ENCODE measurements at regions not wholly inside any gene's neighbourhood (a gene's known extent, or its start where the extent isn't known, plus 50 kb on each side); places are given as distances from the start of the nearest gene placed in this dataset.

DNA sequence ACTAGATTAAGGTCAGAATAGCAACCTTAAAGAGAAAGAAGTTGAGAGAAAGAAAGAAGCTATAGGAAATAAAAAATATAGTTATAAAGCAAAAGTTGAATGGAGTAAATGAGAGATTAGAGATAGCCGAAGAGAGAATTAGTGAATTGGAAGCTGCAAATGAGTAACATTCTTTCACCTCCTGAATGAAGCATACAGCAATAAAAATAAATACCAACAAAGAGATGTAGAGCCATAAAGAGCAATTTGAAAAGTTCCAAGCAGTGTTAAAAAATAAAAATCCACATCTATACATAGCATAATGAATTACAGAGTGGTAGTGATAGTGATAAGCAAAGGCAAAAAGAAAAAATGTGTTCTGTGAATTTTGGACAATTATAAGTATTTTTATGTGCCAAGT lies 177.9 kb downstream of the VRK1 start:
- H3K4me3 ChIP-seq (ENCODE audit: control insufficient read depth, low read depth, low read length): no peak overlapping the region
- DNase-seq (ENCODE audit: low read depth): no peak
- TF ChIP-seq, protein P1, sequence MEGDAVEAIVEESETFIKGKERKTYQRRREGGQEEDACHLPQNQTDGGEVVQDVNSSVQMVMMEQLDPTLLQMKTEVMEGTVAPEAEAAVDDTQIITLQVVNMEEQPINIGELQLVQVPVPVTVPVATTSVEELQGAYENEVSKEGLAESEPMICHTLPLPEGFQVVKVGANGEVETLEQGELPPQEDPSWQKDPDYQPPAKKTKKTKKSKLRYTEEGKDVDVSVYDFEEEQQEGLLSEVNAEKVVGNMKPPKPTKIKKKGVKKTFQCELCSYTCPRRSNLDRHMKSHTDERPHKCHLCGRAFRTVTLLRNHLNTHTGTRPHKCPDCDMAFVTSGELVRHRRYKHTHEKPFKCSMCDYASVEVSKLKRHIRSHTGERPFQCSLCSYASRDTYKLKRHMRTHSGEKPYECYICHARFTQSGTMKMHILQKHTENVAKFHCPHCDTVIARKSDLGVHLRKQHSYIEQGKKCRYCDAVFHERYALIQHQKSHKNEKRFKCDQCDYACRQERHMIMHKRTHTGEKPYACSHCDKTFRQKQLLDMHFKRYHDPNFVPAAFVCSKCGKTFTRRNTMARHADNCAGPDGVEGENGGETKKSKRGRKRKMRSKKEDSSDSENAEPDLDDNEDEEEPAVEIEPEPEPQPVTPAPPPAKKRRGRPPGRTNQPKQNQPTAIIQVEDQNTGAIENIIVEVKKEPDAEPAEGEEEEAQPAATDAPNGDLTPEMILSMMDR (IDR thresholded peaks at IDR 0.05; ENCODE audit: control insufficient read depth, insufficient read depth, low read depth, low read length, missing control alignments): no peak

DNA sequence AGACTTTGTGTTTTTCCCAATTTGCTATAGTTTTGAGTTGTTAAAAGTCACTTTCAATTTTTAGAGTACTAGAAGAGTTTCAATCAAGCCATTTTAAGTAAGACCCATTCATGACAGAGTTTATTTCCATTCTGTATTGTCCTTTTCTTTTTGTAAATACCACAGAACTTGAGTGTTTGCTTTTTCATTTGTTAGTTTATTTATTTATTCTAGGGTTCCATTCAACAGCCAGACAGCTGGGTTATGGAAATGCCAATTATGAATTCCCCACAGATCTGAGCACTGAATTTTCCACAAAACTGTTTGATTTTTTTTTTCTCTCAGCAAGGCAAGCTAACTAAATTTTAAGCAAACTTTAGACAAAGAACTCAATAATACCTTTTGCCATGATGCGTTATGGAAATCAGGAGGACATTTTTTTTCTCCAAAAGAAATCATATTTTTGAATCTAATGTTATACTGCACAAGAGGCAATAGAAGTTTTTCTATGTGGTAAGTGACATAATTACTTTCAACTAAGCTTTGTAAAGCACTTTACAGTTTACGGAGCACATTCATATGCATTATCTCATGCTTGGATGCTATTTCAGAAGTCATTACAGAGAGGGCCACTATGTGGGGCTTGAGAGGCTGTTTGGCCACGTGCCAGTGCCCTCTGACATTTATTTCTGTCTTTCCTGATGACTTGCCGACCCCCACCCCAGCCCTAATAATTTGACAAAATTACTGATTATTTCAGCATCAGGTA lies 181.5 kb downstream of the VRK1 start:
- TF ChIP-seq, protein P1 (IDR thresholded peaks at IDR 0.05; ENCODE audit: control insufficient read depth, insufficient read depth, low read depth, low read length, missing control alignments): no peak
- DNase-seq (ENCODE audit: low read depth): no peak
- H3K4me3 ChIP-seq (ENCODE audit: control insufficient read depth, low read depth, low read length): no peak overlapping the region

DNA sequence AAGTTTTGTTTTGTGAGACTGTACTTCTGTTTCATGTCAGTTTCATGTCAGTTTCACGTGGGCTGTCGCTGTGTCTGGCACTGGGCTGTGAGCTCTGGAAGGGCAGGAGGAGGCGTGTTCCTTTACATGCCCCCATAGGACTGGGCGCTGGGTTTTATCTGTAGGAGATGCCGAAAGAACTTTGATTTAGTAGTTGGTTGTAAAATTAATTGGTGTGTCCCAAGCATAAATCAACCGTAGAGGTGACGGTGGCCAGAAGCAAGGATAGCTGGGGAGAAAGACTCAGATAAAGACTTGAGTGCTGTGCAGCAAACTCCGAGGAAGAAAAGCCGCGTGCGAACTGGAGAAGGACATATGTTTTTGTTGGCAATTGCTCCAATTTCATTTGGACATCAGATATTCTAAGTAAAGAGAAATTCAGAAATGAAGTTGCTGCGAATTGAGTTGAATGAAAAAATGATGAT lies 182.5 kb downstream of the VRK1 start:
- no peak for DNase-seq (ENCODE audit: low read depth)
- H3K4me3 ChIP-seq (ENCODE audit: control insufficient read depth, low read depth, low read length): no peak overlapping the region
- TF ChIP-seq, protein P1 (IDR thresholded peaks at IDR 0.05; ENCODE audit: control insufficient read depth, insufficient read depth, low read depth, low read length, missing control alignments): no peak

DNA sequence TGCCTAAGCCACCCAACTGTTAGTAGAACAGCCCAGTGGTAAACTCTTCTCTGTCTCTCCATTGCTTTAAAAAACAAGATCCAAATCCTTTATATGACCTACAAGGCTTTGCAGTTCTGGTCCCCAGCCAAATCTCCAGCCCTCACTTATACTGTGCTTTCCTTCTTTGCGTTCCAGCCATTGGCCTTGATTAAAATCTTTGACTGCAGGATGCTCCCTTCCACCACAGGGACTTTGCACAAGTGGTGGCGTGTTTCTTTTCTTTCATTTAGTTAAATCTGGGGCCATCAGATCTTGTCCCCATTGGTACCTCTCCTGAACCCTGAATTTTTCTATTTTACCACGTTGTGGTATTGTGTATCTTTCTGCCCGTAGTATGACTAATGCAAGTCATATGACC lies 183.7 kb downstream of the VRK1 start:
- TF ChIP-seq, protein P1 (IDR thresholded peaks at IDR 0.05; ENCODE audit: control insufficient read depth, insufficient read depth, low read depth, low read length, missing control alignments): no peak
- no peak overlapping the region for H3K4me3 ChIP-seq (ENCODE audit: control insufficient read depth, low read depth, low read length)
- no peak for DNase-seq (ENCODE audit: low read depth)

DNA sequence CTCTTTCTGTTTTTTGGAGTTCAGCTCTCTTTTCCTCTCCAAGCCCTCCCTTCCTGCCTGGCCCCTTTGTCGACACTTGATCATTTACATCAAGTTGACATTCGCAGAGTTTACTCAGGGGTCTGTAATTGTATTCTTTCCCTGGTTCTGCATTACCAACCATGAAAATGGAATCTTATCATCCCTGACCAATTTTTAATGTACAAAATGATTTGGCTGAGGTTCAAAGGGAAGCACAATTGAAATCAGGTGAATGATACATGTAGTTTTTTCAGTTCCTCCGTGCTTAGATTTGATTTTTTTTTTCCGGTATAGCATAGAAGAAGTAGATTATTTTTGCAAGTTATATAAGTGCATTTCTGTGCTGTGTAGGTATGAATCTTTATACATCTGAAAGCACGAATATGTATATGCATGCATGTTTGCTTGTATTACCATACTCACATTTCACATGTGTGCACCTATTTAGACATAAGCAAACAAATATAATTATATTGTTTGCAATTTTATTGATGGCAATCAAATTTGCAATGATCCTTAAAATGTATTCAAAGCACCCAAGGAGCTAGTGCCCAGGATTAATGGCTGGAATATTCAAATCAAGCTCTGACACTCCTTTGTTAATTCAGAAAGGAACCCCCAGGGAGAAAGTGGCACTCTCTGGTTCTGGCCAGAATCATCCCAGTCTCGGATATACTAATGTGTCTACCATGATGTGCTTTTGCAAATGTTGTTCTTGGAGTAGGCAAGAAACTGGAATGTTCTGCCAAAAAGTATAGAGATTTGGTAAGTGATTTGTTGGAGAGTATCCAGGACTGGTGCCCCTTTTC lies 189.3 kb downstream of the VRK1 start:
- TF ChIP-seq, protein P1 (IDR thresholded peaks at IDR 0.05; ENCODE audit: control insufficient read depth, insufficient read depth, low read depth, low read length, missing control alignments): no peak
- DNase-seq (ENCODE audit: low read depth): no peak
- H3K4me3 ChIP-seq (ENCODE audit: control insufficient read depth, low read depth, low read length): no peak overlapping the region

DNA sequence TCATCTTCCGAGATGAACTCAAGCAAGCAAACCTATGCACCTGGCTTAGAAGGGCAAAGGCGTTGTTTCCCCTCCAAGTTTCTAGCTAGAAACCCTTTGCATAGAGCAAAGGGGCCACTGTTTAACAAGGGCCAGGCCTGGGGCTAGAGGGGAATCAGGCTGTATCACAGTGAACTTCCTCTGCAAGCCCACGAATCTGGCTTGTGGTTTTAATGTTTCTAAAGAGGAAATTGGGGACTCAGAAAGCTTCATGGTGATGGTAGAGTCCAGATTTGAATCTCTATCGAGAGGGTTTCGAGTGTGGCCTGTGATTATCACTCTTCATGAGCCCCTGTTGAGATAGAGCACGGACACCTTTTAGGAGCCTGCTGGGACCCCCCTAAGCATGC lies 189.9 kb downstream of the VRK1 start:
- TF ChIP-seq, protein P1 (IDR thresholded peaks at IDR 0.05; ENCODE audit: control insufficient read depth, insufficient read depth, low read depth, low read length, missing control alignments): no peak
- no peak for DNase-seq (ENCODE audit: low read depth)
- no peak overlapping the region for H3K4me3 ChIP-seq (ENCODE audit: control insufficient read depth, low read depth, low read length)

All from AG09309 (cell line).